ENCODE measurements at regions not wholly inside any gene's neighbourhood (a gene's known extent, or its start where the extent isn't known, plus 50 kb on each side); places are given as distances from the start of the nearest gene placed in this dataset.
A peak's percentile ranks its signal among the peaks of the same experiment; 100 is the strongest.

- DNase-seq, result no peak
Observed at GRCh38 chr6:141667580-141668309, 465.0 kb upstream of the GJE1 start.

GRCh38 chr6:141666187-141666586 lies 466.5 kb upstream of the GJE1 start:
- no peak for DNase-seq

GRCh38 chr6:141664744-141665143 lies 468.0 kb upstream of the GJE1 start:
- no peak for DNase-seq

- DNase-seq, result no peak
Observed at GRCh38 chr6:141659582-141659981, 473.1 kb upstream of the GJE1 start.

- no peak for DNase-seq
Observed at GRCh38 chr6:141658696-141659095, 474.0 kb upstream of the GJE1 start.

GRCh38 chr6:141657812-141658211 lies 474.9 kb upstream of the GJE1 start:
- DNase-seq, result no peak

- DNase-seq, result no peak
Observed at GRCh38 chr6:141653590-141653989, 479.1 kb upstream of the GJE1 start.

- no peak for DNase-seq
Observed at GRCh38 chr6:141641951-141642350, 490.8 kb upstream of the GJE1 start.

- DNase-seq, result no peak
Observed at GRCh38 chr6:141641406-141641805, 491.3 kb upstream of the GJE1 start.

- no peak for DNase-seq
Observed at GRCh38 chr6:141635621-141636020, 497.1 kb upstream of the GJE1 start.

- no peak for DNase-seq
Observed at GRCh38 chr6:141634269-141634668, 498.5 kb upstream of the GJE1 start.

- no peak for DNase-seq
Observed at GRCh38 chr6:141624301-141624700, 508.4 kb upstream of the GJE1 start.

GRCh38 chr6:141618180-141618581 lies 514.5 kb upstream of the GJE1 start:
- DNase-seq, result no peak

GRCh38 chr6:141610741-141611140 lies 522.0 kb upstream of the GJE1 start:
- no peak for DNase-seq

- no peak for DNase-seq
Observed at GRCh38 chr6:141607956-141608355, 524.8 kb upstream of the GJE1 start.

- DNase-seq, result no peak
Observed at GRCh38 chr6:141598487-141598886, 534.2 kb upstream of the GJE1 start.

GRCh38 chr6:141594874-141595273 lies 537.9 kb upstream of the GJE1 start:
- no peak for DNase-seq

GRCh38 chr6:141593311-141593710 lies 539.4 kb upstream of the GJE1 start:
- no peak for DNase-seq

GRCh38 chr6:141587482-141588266 lies 545.1 kb upstream of the GJE1 start:
- no peak for DNase-seq

GRCh38 chr6:141580988-141581552 lies 551.7 kb upstream of the GJE1 start:
- no peak for DNase-seq

GRCh38 chr6:141580131-141580530 lies 552.6 kb upstream of the GJE1 start:
- no peak for DNase-seq

- no peak for DNase-seq
Observed at GRCh38 chr6:141576751-141577150, 556.0 kb upstream of the GJE1 start.

GRCh38 chr6:141562851-141563763 lies 569.6 kb upstream of the GJE1 start:
- peak; percentile 55 to 70 for DNase-seq
